NCI-H128 (cell line): ENCODE measurements at regions not wholly inside any gene's neighbourhood (a gene's known extent, or its start where the extent isn't known, plus 50 kb on each side); places are given as distances from the start of the nearest gene placed in this dataset.

Experiments used
- DNase-seq: peaks from one replicate; lab custom pipeline; 2025; ENCODE audit not compliant: unreplicated experiment; lab: John Stamatoyannopoulos, UW

- DNase-seq = no peak
Measured at GRCh38 chr12:124459852-124460645, 107.4 kb downstream of the NCOR2 start.

- DNase-seq = no peak
Measured at GRCh38 chr12:124458992-124459851, 108.2 kb downstream of the NCOR2 start.

- DNase-seq = no peak
Measured at GRCh38 chr12:124458220-124458991, 109.0 kb downstream of the NCOR2 start.

GRCh38 chr12:124457287-124458219 lies 109.9 kb downstream of the NCOR2 start:
- DNase-seq = no peak

GRCh38 chr12:124456652-124457152 lies 110.7 kb downstream of the NCOR2 start:
- no peak for DNase-seq

GRCh38 chr12:124456133-124456651 lies 111.2 kb downstream of the NCOR2 start:
- DNase-seq = no peak

GRCh38 chr12:124455336-124455735 lies 112.1 kb downstream of the NCOR2 start:
- no peak for DNase-seq

- DNase-seq = no peak
Measured at GRCh38 chr12:124454735-124455134, 112.7 kb downstream of the NCOR2 start.

GRCh38 chr12:124454352-124454725 lies 113.1 kb downstream of the NCOR2 start:
- no peak for DNase-seq

GRCh38 chr12:124453419-124454351 lies 113.7 kb downstream of the NCOR2 start:
- DNase-seq = no peak

GRCh38 chr12:124452576-124453331 lies 114.7 kb downstream of the NCOR2 start:
- DNase-seq = no peak

- DNase-seq = no peak
Measured at GRCh38 chr12:124451637-124452243, 115.7 kb downstream of the NCOR2 start.

- DNase-seq = no peak
Measured at GRCh38 chr12:124451016-124451415, 116.4 kb downstream of the NCOR2 start.

- DNase-seq = no peak
Measured at GRCh38 chr12:124450376-124450750, 117.0 kb downstream of the NCOR2 start.

- no peak for DNase-seq
Measured at GRCh38 chr12:124449623-124450375, 117.6 kb downstream of the NCOR2 start.

- no peak for DNase-seq
Measured at GRCh38 chr12:124448955-124449622, 118.3 kb downstream of the NCOR2 start.
